BLaER1 treated with 17β-estradiol and CSF1 and Interleukin-3, amounts not matched to agents 10 nM and 100 nM (cell line): ENCODE measurements at regions not wholly inside any gene's neighbourhood (a gene's known extent, or its start where the extent isn't known, plus 50 kb on each side); places are given as distances from the start of the nearest gene placed in this dataset.

Source experiments
- H3K27ac ChIP-seq, 11 experiments: shearing (Covaris generic); formaldehyde crosslinking; 2 replicates each; pipeline ENCODE4 v1.8.1; 2022
- H3K27me3 ChIP-seq, 11 experiments: shearing (Covaris generic); formaldehyde crosslinking; 2 replicates each; pipeline ENCODE4 v1.8.1; 2022
- H3K36me3 ChIP-seq, 11 experiments: shearing (Covaris generic); formaldehyde crosslinking; 2 replicates each; pipeline ENCODE4 v1.8.1; 2022
- H3K4me1 ChIP-seq, 10 experiments: shearing (Covaris generic); formaldehyde crosslinking; 2 replicates each; pipeline ENCODE4 v1.8.1; 2022
- H3K4me2 ChIP-seq, 11 experiments: shearing (Covaris generic); formaldehyde crosslinking; 2 replicates each; pipeline ENCODE4 v1.8.1; 2022
- H3K4me3 ChIP-seq, 10 experiments: shearing (Covaris generic); formaldehyde crosslinking; 2 replicates each; pipeline ENCODE4 v1.8.1; 2022
- H3K9ac ChIP-seq, 11 experiments: shearing (Covaris generic); formaldehyde crosslinking; 2 replicates each; pipeline ENCODE4 v1.8.1; 2022
- H3K9me3 ChIP-seq, 11 experiments: shearing (Covaris generic); formaldehyde crosslinking; replicated peaks in 1 of 11; 2 replicates each; pipeline ENCODE4 v1.8.1; 2022
- H4K20me1 ChIP-seq, 11 experiments: shearing (Covaris generic); formaldehyde crosslinking; 2 replicates each; pipeline ENCODE4 v1.8.1; 2022
- Cebpa-rat ChIP-seq, 11 experiments: shearing (Covaris generic); IDR thresholded peaks; 2 replicates each; pipeline ENCODE4 v1.8.1; 2022

- no peak for TF ChIP-seq Cebpa-rat (IDR thresholded peaks at IDR 0.05)
- no peaks in the 10 kb centered on the region for H3K27me3 ChIP-seq
These were observed 113.9 kb downstream of the LITAF start for GRCh38 chr16:11472851-11473250.

GRCh38 chr16:11473728-11474127, 113.0 kb downstream of the LITAF start:
- no peak for TF ChIP-seq Cebpa-rat (IDR thresholded peaks at IDR 0.05)

More at GRCh38 chr16:11472851-11473250, 113.9 kb downstream of the LITAF start:
- H3K36me3 ChIP-seq: no peaks in the 10 kb centered on the region
- H3K9ac ChIP-seq: no peak overlapping the region
- H3K9me3 ChIP-seq: no peaks in the 10 kb centered on the region
- no peak overlapping the region for H3K4me2 ChIP-seq
- 0 out of 20 replicates have a peak, but pooled peaks cover 0 to 3% (median 0%) of the 10 kb centered on the region in 10 experiments for H3K4me1 ChIP-seq
- H3K4me3 ChIP-seq: no peak overlapping the region
- H3K27ac ChIP-seq: no peak overlapping the region
- H4K20me1 ChIP-seq: no peaks in the 10 kb centered on the region

GRCh38 chr16:11474617-11475291, 112.0 kb downstream of the LITAF start:
- H3K9me3 ChIP-seq: peaks cover 0 to 12% (median 0%) of the 10 kb centered on the region in 11 experiments; a peak in 9 of 22 replicates
- no peaks in the 10 kb centered on the region for H3K27me3 ChIP-seq
- H3K4me1 ChIP-seq: 0 out of 20 replicates have a peak, but pooled peaks cover 0 to 3% (median 0%) of the 10 kb centered on the region in 10 experiments
- no peaks in the 10 kb centered on the region for H3K36me3 ChIP-seq
- no peak overlapping the region for H3K4me2 ChIP-seq
- H4K20me1 ChIP-seq: no peaks in the 10 kb centered on the region
- no peak for TF ChIP-seq Cebpa-rat (IDR thresholded peaks at IDR 0.05)
- no peak overlapping the region for H3K9ac ChIP-seq
- no peak overlapping the region for H3K4me3 ChIP-seq
- no peak overlapping the region for H3K27ac ChIP-seq

More at GRCh38 chr16:11473728-11474127, 113.0 kb downstream of the LITAF start:
- no peaks in the 10 kb centered on the region for H3K36me3 ChIP-seq
- H3K9ac ChIP-seq: no peak overlapping the region
- H3K4me1 ChIP-seq: 0 out of 20 replicates have a peak, but pooled peaks cover 0 to 3% (median 0%) of the 10 kb centered on the region in 10 experiments
- H3K27ac ChIP-seq: no peak overlapping the region
- no peaks in the 10 kb centered on the region for H4K20me1 ChIP-seq
- H3K4me2 ChIP-seq: no peak overlapping the region
- H3K9me3 ChIP-seq: peaks cover 0 to 4% (median 0%) of the 10 kb centered on the region in 11 experiments; a peak in 4 of 22 replicates
- no peak overlapping the region for H3K4me3 ChIP-seq
- no peaks in the 10 kb centered on the region for H3K27me3 ChIP-seq

GRCh38 chr16:11475896-11476630, 110.7 kb downstream of the LITAF start:
- no peak for TF ChIP-seq Cebpa-rat (IDR thresholded peaks at IDR 0.05)

GRCh38 chr16:11476676-11477075, 110.0 kb downstream of the LITAF start:
- Histone ChIP-seq H3K27ac (no peak overlapping the region), H3K4me1 (0 out of 20 replicates have a peak, but pooled peaks cover 0 to 3% (median 0%) of the 10 kb centered on the region in 10 experiments), H3K4me3 (no peak overlapping the region), H3K4me2 (no peak overlapping the region), H3K9me3 (peaks cover 10 to 28% (median 19%) of the 10 kb centered on the region in 11 experiments; a peak in 20 of 22 replicates), H3K36me3 (no peaks in the 10 kb centered on the region), H3K9ac (no peak overlapping the region), H4K20me1 (no peaks in the 10 kb centered on the region), H3K27me3 (no peaks in the 10 kb centered on the region)
- no peak for TF ChIP-seq Cebpa-rat (IDR thresholded peaks at IDR 0.05)

More at GRCh38 chr16:11475896-11476630, 110.7 kb downstream of the LITAF start:
- H3K27me3 ChIP-seq: no peaks in the 10 kb centered on the region
- no peaks in the 10 kb centered on the region for H3K36me3 ChIP-seq
- H3K4me3 ChIP-seq: no peak overlapping the region
- H3K4me1 ChIP-seq: 0 out of 20 replicates have a peak, but pooled peaks cover 0 to 3% (median 0%) of the 10 kb centered on the region in 10 experiments
- H3K27ac ChIP-seq: no peak overlapping the region
- H3K9ac ChIP-seq: no peak overlapping the region
- peaks cover 7 to 22% (median 13%) of the 10 kb centered on the region in 11 experiments; a peak in 20 of 22 replicates for H3K9me3 ChIP-seq
- no peak overlapping the region for H3K4me2 ChIP-seq
- no peaks in the 10 kb centered on the region for H4K20me1 ChIP-seq

- Histone ChIP-seq H3K4me1 (0 out of 20 replicates have a peak, but pooled peaks cover 0 to 3% (median 0%) of the 10 kb centered on the region in 10 experiments), H3K9ac (no peak overlapping the region), H3K4me2 (no peak overlapping the region), H3K9me3 (peaks cover 28 to 47% (median 38%) of the 10 kb centered on the region in 11 experiments), H4K20me1 (no peaks in the 10 kb centered on the region), H3K4me3 (no peak overlapping the region), H3K36me3 (peaks cover 0 to 5% (median 0%) of the 10 kb centered on the region in 11 experiments; a peak in 1 of 22 replicates), H3K27ac (no peak overlapping the region), H3K27me3 (no peaks in the 10 kb centered on the region)
- TF ChIP-seq Cebpa-rat (IDR thresholded peaks at IDR 0.05): no peak
These were observed 108.1 kb downstream of the LITAF start for GRCh38 chr16:11478431-11479119.

GRCh38 chr16:11479916-11480315, 106.8 kb downstream of the LITAF start:
- Histone ChIP-seq H3K4me3 (no peak overlapping the region), H3K4me2 (no peak overlapping the region), H3K36me3 (peaks cover 0 to 8% (median 0%) of the 10 kb centered on the region in 11 experiments; a peak in 5 of 22 replicates), H4K20me1 (no peaks in the 10 kb centered on the region), H3K9ac (no peak overlapping the region), H3K9me3 (peaks cover 39 to 60% (median 51%) of the 10 kb centered on the region in 11 experiments), H3K4me1 (no peaks in the 10 kb centered on the region), H3K27ac (no peak overlapping the region), H3K27me3 (no peaks in the 10 kb centered on the region)
- no peak for TF ChIP-seq Cebpa-rat (IDR thresholded peaks at IDR 0.05)

GRCh38 chr16:11480634-11481033, 106.1 kb downstream of the LITAF start:
- Histone ChIP-seq H3K4me2 (no peak overlapping the region), H3K9ac (no peak overlapping the region), H3K36me3 (peaks cover 0 to 12% (median 0%) of the 10 kb centered on the region in 11 experiments; a peak in 5 of 22 replicates), H3K4me1 (no peaks in the 10 kb centered on the region), H4K20me1 (no peaks in the 10 kb centered on the region), H3K9me3 (peaks cover 45 to 67% (median 58%) of the 10 kb centered on the region in 11 experiments), H3K27ac (no peak overlapping the region), H3K4me3 (no peak overlapping the region), H3K27me3 (no peaks in the 10 kb centered on the region)
- TF ChIP-seq Cebpa-rat (IDR thresholded peaks at IDR 0.05): no peak
